ENCODE measurements at regions not wholly inside any gene's neighbourhood (a gene's known extent, or its start where the extent isn't known, plus 50 kb on each side); places are given as distances from the start of the nearest gene placed in this dataset.
"Not testable (repeated sequence)": the region's sequence is repeated elsewhere in the genome, so short reads cannot be mapped to it uniquely, and the experiment has no call there.

- H2AK5ac ChIP-seq (ENCODE audit: low read depth, low read length); H3K4me2 ChIP-seq (ENCODE audit: low read depth, low read length); H2BK20ac ChIP-seq (ENCODE audit: low read depth, low read length); H4K8ac ChIP-seq (ENCODE audit: low read depth in 2 of 2, low read length in 2 of 2); H3K9ac ChIP-seq (ENCODE audit: low read depth, low read length); H2BK15ac ChIP-seq (ENCODE audit: low read depth, low read length); H3K9me1 ChIP-seq (ENCODE audit: insufficient read depth, low read length); H2BK120ac ChIP-seq (ENCODE audit: low read depth, low read length); H3K9me3 ChIP-seq (ENCODE audit: control insufficient read depth, insufficient read depth, low read length); H3K27me3 ChIP-seq (ENCODE audit: control insufficient read depth, insufficient read depth, low read length); BruUV-seq (replicated peaks); H3K4ac ChIP-seq (ENCODE audit: low read depth, low read length); H4K20me1 ChIP-seq (ENCODE audit: insufficient read depth, low read length); H3K23ac ChIP-seq (ENCODE audit: low read depth, low read length); H3K4me1 ChIP-seq (ENCODE audit: control insufficient read depth, insufficient read depth, low read length); H2BK5ac ChIP-seq (ENCODE audit: low read depth, low read length, poor library complexity, severe bottlenecking); DNase-seq; intact Hi-C loops (cut with micrococcal nuclease); H4K5ac ChIP-seq (ENCODE audit: low read depth, low read length); H3K56ac ChIP-seq (ENCODE audit: extremely low read depth, insufficient read depth, low read length); H3K18ac ChIP-seq (ENCODE audit: low read depth, low read length); in situ Hi-C loops (cut with MboI; ENCODE audit: low sequenced_read_pairs); H2AFZ ChIP-seq (replicated peaks; ENCODE audit: low read length, poor library complexity); H3K27ac ChIP-seq (ENCODE audit: insufficient read depth, low read length); H3K4me3 ChIP-seq (ENCODE audit: insufficient read depth, low read depth, low read length); H2AK9ac ChIP-seq (replicated peaks; ENCODE audit: low read depth, low read length, poor library complexity); dilution Hi-C loops (cut with HindIII; ENCODE audit: low sequenced_read_pairs, unreplicated experiment); H3K36me3 ChIP-seq (ENCODE audit: control insufficient read depth, insufficient read depth, low read length); H4K91ac ChIP-seq (ENCODE audit: insufficient read depth, low read depth, low read length); H3K79me1 ChIP-seq (ENCODE audit: low read depth in 1 of 2, low read length in 2 of 2); CTCF ChIA-PET; ATAC-seq (ENCODE audit: low read depth); H3K14ac ChIP-seq (replicated peaks; ENCODE audit: low read depth, low read length); POLR2A ChIA-PET (ENCODE audit: unreplicated experiment): not testable (repeated sequence)
- no CpG with 5 or more reads among the region's 5 CpGs for WGBS, 2 experiments (ENCODE audit: extremely low coverage in 2 of 2, insufficient read length in 1 of 2)
These were observed 51.7 kb upstream of the ZFHX3 start for GRCh38 chr16:73099601-73100000.
